Stimulated activated CD4-positive, alpha-beta T cell treated with anti-CD3 and anti-CD28 coated beads, Interleukin-4, amount 100 ng/mL, for 24 hours (primary cell): ENCODE measurements at regions not wholly inside any gene's neighbourhood (a gene's known extent, or its start where the extent isn't known, plus 50 kb on each side); places are given as distances from the start of the nearest gene placed in this dataset.

ENCODE experiments used
- DNase-seq: peaks from one replicate; pipeline ENCODE4 v3.0.0-alpha.2; 2020

DNA sequence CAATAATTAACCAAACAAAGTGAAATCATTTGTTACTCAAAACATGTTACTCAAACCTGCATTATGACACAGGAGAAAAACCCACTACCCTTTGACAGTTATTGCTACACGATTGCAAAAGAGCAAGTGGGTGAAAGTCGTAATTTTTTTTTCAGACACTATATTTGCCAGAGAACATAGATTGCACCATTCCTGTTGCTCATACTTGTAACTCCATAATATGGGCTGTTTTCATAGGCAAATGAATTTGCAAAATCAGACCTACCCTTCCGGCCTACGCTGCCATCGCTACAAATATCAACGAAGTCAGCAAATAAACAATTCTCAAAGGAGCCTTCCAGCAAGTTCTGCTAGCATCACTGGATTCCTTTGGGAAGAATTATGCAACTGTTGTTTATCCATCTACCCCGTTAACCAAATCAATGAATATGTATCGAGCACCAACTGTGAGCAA, 396.5 kb downstream of the IRS2 start:
- DNase-seq = no peak

DNA sequence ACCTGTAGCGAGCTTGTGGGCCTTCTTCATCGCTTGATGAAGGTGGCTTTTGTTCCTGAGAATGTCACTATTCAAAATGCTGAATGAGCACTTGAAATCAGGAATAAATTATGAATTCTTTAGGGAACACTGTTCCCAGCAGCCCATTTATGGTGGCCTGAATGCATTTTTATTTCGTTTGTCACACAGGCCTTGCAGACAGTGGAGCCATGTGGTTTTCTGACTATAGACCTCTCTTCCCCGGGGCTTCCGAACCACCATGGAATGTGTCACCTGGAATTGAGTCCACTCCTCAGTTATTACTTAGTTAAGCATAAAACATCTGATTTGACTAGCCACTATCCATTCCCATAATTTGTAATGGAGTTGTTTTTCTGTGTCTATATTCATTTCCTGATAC, 396.9 kb downstream of the IRS2 start:
- no peak for DNase-seq

DNA sequence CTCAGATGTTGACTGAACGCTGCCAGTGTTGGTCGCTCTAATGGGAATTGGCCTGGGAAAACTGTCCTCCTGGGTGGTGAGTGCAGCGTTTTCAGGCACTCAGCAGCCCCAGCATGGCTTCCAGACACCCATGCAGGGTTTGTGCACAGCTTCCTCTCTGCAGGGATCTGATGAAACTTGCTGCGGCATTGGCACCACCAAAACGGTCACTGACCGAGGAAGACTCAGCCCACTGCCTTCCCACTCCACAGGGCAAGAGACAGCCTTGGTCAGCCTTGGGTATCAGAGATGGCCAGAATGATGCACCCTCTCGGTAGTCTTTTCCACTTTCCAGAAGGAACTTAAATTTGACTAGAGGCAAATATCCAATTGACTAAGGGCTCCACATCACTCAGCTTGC, 398.9 kb downstream of the IRS2 start:
- DNase-seq = no peak

DNA sequence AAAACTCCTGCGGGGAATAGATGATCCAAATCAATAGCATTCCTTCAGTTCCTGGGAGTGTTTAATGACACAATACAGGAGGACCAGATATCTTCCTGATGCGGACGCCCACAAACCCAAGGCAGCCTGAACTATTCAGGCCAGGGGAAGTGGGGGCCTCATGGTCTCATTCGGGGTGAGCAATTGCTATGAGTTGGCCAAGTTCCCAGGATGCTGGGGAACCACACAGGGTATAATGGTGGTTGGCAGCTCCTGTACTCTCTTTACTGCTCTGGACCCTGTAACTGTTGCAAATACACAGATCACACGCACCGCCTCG, 401.2 kb downstream of the IRS2 start:
- no peak for DNase-seq

DNA sequence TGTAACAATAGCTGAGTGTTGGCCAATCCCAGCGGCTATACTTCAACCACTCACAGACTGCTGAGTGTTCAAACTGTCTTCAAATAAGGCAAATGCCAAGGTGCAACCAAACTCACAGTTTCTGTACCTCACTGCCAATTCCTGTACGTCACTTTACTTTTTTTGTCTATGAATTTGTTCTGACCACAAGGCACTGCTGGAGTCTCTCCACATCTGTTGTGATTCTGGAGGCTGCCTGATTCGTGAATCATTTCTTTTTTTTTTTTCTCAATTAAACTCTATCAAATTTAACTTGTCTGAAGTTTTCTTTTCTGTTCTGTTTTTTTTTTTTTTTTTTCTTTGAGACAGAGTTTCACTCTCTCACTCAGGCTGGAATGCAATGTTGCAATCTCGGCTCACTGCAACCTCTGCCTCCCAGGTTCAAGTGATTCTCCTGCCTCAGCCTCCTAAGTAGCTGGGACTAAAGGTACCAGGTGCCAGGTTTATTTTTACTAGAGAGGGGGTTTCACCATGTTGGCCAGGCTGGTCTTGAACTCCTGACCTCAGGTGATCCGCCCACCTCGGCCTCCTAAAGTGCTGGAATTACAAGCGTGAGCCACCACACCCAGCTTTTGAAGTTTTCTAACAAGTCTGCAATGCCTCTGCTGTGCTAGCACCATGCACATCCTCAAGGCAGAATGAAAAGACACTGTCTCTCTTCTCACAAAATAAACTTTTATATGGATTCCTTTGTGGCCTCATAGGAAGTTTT, 401.7 kb downstream of the IRS2 start:
- DNase-seq = no peak

DNA sequence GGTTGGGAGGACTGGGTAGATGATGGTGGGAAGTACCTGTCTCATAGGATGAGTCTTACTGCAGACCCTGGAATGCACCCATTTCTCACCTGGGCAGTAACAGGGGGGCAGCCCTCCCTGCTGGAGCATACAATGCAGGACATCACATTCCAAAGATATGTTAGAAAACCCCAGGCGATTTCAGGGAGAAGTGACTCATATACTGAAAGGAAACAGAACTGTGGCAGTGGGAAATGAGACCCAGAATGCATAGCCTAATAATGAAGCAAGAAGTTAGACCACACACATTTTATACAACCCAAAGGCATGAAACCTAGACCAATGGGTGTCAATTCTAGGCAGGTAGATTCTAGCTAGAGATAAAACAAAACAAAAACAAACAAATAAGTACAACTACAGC, 402.7 kb downstream of the IRS2 start:
- no peak for DNase-seq

DNA sequence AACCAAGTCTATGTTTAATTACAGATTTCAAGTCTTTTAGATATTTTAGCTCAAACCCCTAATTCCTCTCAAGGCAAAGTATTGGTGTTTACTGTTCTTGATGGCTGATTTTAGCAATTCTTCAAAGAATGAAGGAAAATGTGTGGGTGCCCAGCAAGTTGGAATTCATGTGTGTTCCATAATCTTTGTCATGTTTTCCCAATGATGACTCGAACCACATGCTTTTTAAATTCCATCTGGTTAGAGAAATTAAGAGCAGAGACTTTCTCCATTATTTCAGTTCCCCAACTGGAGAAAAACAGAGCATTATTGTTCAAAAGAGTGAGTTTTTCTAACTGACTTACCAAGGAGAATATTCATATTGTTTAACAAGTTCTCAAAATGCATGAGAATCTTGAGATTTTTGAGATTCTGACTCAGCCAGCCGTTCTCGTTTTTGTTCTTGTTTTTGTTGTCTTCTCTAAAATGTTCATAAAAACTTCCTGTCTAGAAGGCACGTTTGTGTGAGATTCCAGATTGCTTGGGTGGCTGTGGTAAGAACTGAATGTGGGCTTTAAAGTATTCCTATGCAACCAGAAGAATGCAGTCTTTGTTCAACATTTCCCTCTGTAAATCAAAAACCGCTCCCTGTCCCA, 404.7 kb downstream of the IRS2 start:
- DNase-seq = no peak

DNA sequence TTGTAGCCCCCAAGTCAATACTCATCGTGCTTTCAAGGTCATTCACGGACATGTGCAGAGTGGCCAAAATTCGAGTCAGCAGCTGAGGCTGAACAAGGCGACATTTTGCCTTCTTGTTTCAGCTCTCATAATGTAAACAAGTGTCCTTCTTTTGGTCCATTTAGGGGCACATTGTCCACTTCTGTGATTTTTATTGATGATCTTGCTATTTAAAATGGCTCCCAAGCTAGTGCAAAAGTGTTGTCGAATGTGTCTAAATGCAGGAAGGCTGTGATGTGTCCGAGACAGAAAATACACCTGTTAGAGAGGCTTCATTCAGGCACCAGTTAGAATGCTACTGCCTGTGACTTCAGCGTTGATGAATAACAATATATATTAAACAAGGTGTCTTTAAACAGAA, 405.9 kb downstream of the IRS2 start:
- DNase-seq = no peak

DNA sequence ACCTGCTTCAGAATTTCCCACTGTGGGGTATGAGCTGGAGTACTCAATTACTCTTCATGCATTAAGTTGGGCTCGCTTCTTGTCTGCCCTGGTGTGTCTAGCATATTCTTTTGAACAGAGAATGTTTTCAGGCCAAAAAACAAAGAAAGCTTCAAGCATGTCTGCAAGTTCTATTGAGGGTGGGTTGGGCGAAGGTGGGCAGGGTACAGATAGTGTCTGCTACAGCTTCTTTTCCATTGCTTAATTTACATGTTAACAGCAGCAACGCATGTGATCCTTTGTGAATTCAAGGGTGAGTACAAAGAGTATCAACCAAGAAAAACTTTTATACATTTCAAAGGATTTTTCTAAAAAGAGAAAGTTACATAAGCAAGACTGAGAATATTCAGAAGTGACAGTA, 406.5 kb downstream of the IRS2 start:
- DNase-seq = no peak

DNA sequence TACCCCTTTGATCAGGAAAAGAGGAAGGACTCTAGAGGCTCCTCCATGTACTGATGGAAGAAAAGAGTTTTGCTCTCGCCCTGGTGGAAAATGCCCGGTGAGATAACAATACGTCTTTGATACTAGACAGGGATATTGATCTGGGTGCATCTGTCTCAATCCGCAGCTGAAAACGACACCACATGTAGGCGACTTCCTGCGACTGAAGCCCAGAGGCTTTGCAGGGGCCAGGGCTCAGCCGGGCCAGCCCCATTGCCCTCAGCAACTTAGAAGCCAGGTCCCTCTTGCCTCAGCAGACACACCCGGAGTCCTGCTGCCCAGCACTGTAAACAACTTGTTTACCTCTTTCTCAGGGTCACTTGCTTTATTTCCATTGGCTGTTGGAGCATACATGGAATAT, 409.4 kb downstream of the IRS2 start:
- DNase-seq = no peak

DNA sequence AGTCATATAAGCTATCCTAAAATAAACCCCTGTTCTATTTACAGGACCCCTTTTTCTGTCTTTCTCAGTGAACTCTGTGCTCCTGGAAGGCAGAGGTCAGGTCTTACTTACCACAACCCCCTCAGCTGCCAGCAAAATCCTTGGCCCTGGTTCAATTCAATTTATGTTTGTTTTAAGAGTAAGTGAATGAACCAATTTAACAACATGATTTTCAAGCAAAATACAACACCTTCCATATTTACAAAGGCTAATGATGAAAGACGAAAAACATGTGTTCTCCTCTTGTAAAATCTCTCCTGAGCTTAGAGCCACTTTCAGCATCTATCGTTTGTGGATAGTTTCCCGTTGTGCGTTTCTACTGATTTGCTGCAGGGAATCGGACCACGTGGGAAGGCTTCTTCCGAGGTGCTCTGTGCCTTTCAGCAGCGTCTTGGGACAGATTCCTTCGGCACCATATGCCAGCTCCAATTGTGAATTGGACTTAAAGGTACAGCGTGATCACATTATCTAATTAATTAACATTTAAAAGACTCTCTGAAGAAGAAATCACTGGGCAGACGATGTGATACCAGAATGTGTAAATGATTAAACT, 411.7 kb downstream of the IRS2 start:
- DNase-seq = no peak

DNA sequence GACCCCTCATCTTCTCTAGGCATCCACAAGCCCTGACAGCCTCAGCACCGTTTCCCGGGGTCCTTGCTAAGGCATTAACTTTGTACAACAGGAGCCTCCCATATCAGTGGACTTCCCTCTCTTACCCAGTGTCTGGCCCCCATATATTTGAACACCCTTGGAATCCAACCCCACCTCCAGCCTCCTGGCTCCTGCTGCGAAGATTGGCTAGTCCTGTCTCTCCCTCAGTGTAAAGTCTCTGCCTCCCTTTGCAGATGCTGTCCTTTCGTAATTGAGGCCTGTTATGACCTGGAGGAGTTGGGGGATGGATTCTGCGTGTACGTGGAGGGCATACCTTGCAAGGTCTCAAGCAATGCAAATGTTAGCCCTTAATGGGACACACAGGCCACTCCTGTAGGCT, 413.7 kb downstream of the IRS2 start:
- no peak for DNase-seq

DNA sequence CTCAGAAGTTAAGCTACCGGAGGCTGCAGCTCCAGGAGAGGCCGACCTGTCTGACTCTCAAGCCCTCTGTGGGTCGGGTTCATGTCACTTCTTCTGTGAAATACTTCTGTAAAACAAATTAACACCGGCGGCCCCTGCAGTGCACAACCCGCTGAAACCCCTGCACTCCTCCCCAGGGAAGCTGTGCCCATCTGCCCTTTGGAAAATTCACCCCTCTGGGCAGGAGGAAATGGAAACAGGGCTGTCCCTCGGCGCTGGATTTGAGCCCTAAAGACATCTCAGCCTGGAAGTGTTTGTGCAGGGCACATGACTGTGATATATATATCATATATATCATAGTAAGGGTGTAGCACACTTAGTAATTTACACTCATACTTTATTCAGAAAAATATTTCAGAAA, 415.3 kb downstream of the IRS2 start:
- no peak for DNase-seq

DNA sequence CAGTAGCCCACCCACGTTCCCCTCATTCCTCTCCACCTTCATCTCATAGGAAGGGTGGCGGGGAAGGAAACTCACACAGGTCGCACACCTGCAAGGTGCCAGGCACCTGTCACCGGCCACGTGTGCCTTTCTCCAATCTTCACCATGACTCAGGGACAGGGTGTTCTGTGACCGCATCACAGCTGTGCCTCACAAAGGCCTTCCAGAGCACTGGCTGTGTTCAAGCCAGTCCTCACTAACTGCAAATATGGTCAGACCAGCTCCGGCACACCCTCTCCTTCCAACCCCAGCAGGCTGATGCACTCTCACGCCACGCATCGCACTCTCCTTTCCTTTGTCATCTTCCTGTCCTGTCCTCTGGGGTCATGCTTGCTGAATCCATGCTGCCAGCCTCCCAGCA, 415.9 kb downstream of the IRS2 start:
- DNase-seq = no peak

DNA sequence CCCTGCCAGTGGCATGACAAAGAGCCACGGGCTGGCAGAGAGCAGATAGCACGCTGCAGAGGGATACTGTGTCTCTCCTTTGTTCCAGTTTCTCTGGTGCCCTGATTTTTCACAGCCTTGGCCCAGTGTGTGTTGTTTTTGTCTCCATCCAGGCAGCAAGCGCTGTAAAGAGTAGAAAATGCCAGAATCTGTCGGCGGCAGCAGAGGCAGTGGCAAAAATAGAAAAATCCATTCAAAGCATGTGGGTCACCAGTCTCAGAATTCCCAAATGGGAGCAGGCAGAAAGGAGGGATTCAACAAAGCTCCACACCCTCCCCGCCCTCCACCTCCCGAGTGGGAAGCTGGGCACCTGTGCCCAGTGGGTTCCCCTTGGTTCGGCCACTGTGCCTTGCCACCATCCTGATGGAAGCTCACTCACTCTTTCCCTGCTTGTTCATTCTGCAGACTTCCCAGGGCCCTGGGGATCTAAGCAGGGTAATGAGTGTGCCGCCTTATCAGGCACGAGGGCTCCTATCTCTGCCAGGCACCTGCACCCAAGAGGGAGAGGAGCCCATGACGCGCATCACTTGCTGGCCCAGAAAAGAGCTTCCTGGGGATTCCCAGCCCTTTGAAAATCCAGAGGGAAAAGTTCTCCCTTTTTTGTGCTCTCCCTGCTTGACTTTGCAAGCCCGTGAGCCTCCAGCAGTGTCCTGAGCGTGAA, 416.9 kb downstream of the IRS2 start:
- no peak for DNase-seq

DNA sequence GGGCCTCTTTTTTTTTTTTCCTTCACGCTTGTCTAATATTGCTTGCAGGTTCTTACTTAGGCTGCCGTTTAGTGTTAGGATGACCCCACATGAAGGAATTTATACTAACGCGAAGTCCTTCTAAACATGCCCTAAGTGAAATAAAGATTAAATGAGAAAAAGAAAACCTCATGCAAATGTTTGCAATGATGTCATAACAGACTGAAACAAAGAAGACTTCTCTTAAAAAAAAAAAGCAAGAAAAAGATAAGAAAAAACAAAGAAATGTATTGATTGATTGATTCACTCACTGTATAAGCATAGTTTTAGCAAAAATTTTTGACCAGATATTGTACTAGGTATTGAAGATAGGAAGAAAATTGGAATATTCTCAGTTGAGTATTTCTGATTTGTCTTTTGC, 418.2 kb downstream of the IRS2 start:
- no peak for DNase-seq

DNA sequence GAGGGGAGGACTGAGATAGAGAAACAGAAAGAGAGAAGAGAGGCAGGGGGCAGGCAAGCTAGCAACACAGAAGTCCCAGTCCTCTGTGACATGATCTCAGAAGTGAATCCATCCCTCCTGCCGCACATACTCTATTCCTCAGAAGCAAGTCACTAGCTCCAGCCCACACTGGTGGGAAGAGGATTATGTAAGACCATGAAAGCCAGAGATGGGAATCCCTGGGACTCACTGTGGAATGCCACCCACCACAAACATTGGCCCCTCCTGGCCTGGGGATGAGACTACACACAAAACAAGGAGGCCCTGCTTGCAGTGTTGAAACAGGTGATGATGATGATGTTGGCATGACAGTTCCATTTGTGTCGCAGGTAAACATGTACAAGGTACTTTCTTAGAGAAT, 419.9 kb downstream of the IRS2 start:
- DNase-seq = no peak

DNA sequence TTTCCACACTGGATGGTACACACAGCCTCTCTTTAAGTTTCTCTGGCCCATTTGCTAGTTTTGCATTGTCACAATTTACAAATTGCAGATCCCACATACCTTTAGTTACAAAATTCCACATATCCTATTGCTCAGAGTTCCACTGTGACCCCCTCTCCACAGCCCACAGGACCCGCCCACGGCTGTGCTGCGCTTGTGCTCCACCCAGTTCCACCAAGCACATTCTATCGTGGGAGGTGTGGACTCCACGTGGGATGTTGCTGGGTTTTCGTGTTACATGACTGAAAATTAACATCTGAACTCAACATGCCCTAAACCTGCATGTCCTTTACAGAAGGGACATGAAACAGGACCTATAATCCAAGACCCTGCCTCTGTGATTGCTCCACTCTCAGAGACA, 423.0 kb downstream of the IRS2 start:
- no peak for DNase-seq

DNA sequence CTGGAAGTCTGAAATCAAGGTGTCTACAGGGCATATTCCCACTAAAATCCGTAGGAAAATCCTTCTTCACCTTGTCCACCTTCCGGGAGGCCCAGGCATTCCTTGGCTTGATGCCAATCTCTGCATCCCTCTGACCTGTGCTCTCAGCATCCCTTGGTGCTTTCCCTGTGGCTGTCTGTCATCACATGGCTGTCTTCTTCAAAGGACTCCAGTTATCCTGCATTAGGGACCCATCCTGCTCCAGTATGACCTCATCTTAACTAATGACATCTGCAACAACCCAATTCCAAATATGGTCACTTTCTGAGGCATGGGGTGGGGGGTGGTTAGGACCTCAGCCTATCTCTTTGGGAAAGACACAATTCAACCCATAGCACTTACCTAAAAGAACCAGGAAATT, 423.8 kb downstream of the IRS2 start:
- no peak for DNase-seq

DNA sequence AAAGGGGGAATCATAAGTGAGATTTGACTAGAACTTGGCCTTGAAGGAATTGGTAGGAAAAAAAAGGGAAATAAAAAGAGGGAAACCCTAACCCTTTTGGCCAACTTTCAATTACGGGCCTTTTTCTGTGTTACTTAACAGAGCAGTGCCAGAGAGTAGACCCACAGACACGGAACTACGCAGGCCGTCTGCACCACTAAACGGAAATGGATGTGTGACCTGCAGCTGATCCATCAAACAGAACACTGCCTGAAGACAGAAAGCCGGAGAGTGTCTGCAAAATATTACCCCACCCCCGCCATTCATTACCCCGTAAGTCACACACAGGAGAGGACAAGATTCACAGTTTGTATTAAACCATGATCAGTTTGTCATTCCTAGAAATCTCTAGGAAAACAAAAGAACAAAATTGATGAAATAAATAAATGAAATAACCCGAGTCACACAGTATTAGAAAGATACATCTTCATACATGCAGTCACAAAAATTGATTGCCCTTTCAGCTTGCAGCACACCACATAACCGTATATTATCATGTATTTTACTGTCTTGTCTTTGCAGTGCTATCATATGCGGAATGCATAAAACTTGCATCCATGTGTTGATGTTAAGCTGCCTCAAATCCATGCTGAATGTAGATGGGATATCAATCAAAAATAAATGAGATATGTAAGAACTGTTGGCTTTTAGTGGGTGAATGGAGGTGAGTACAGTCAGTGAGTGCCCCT, 424.7 kb downstream of the IRS2 start:
- no peak for DNase-seq

DNA sequence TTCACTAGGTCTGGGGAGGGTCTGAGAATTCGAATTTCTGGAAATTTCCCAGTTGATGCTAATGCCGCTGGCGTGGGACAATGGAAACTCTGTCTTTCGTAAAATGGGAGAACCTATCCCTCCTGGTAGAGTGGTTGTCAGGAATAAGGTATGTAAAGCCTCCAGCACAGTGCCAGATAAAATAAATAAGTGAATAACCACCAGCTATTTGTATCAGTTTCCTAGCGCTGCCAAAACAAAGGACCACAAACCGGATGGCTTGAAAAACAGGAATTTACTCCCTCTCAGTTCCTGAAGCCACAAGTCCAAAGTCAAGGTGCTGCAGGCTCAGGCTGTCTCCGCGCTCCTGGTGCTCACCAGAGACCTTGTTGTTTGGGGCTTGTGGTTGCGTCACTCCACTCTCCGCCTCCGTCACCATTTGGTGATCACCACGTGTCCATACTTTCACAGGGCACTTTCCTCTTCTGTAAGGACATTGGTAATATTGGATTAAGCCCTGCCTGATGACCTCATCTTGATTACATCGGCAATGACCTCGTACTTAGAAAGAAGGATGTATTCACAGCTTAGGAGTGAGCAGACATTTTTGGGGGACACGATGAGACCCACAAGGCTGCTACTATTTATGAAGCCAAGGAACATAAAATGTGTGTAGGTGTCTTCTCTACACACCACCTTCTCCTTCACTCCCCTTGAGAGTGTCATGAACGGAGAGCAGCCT, 428.5 kb downstream of the IRS2 start:
- DNase-seq = no peak

DNA sequence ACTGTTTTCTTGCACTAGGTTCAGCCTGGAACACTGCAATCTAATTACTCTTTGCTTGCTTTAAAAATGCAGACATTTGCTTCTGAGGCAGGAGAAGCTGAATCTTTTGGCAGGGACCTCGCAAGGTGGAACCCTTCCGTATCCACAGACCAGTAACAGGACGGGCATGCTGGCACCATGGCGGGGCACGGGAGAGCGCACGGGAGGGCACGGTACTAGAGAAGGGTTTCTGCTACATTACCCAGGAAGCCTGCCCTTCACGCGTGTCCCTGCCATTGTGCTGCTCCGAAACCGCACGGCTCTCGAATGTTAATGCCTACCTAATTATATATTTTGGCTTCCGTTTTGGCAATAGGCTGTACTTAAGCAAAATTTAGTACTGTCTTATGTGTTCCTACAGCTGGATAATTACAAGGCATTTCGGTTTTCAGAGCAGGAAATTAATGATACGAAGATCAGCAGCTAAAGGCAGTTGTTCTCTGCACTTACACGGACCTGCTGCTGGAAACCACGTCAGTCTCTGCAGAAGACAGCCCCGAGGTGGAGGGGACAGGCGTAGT, 430.4 kb downstream of the IRS2 start:
- no peak for DNase-seq
